Spinal cord (tissue), 9 donors: ENCODE measurements at regions not wholly inside any gene's neighbourhood (a gene's known extent, or its start where the extent isn't known, plus 50 kb on each side); places are given as distances from the start of the nearest gene placed in this dataset.
"Not testable (repeated sequence)": the region's sequence is repeated elsewhere in the genome, so short reads cannot be mapped to it uniquely, and the experiment has no call there.

Experiments
- DNase-seq, 6 donors: peaks; one replicate each; pipeline versions ENCODE4 v3.0.0 to v3.0.0-alpha.2; 2013 to 2015; ENCODE audit warnings: low spot score in 6 of 6, low read depth in 4 of 6
- H3K27ac ChIP-seq: one replicate; pipeline ENCODE4 v1.5.1; 2013; ENCODE audit warnings: low read depth, low read length, control low read depth
- H3K27me3 ChIP-seq: one replicate; pipeline ENCODE4 v1.6.1; 2013; ENCODE audit warnings: low read length; ENCODE audit not compliant: control insufficient read depth, insufficient read depth
- H3K36me3 ChIP-seq: one replicate; pipeline ENCODE4 v1.6.1; 2013; ENCODE audit warnings: low read length; ENCODE audit not compliant: control insufficient read depth, insufficient read depth
- H3K4me1 ChIP-seq: one replicate; pipeline ENCODE4 v1.6.1; 2013; ENCODE audit warnings: low read length; ENCODE audit not compliant: control insufficient read depth, insufficient read depth
- H3K4me3 ChIP-seq: one replicate; pipeline ENCODE4 v1.5.1; 2013; ENCODE audit warnings: low read depth, low read length, control low read depth
- H3K9me3 ChIP-seq: one replicate; pipeline ENCODE4 v1.6.1; 2013; ENCODE audit warnings: low read length; ENCODE audit not compliant: control insufficient read depth, insufficient read depth
- WGBS: methylation state at CpG from one replicate; pipeline ENCODE4 v1.1.5; 2013; ENCODE audit warnings: missing lambda C conversion rate; ENCODE audit not compliant: insufficient coverage; 5-methylcytosine and 5-hydroxymethylcytosine counted together
- donor health status: healthy.

DNA sequence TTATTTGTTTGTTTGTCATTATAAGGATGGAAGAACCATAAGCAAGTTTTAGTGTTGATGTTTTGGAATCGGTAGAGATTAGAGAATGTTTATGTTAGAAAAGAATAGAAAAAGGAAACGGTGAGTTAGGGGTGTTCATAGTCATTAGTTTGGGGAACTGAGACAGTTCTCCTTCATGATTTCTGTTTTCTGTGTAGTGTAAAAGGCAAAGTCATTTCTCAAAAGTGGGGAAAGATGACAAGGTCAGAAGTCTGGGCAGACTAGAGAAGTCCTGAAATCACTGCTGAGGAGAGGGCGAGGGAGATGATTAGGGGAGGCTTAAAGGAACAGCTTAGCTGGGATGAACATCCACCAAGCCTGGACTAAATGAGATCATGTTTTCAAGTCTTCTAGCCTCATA, 498.9 kb downstream of the TTLL7 start:
- Histone ChIP-seq H3K27me3 (no peaks in the 10 kb centered on the region), H3K4me3 (no peak overlapping the region), H3K4me1 (no peaks in the 10 kb centered on the region), H3K9me3 (no peaks in the 10 kb centered on the region), H3K36me3 (no peaks in the 10 kb centered on the region), H3K27ac (no peak overlapping the region)
- DNase-seq, result no peak
- 97% methylated on average over 3 of the region's 3 CpGs for WGBS

DNA sequence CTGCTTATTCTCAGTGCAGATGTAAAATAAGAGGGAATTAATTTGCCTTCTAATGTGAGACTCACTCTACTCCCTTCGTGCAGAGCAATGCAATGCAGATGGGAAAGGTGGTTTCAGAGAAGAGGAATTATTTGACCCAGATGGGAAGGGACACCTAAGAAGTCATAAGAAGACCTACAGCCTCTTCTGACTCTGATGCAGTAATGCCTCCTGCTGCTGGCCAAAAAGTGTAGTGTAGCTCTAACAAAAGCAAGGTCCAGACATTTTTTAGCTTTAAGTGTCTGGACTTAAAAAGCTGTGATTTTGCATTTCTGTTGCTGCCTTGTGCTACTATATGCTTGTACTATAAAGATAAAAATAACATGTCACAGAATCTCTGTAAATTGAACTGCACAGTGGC, 501.4 kb downstream of the TTLL7 start:
- Histone ChIP-seq H3K27ac (no peak overlapping the region), H3K27me3 (no peaks in the 10 kb centered on the region), H3K9me3 (no peaks in the 10 kb centered on the region), H3K4me3 (no peak overlapping the region), H3K36me3 (no peaks in the 10 kb centered on the region), H3K4me1 (no peaks in the 10 kb centered on the region)
- no peak for DNase-seq
- 80% methylated on average over 1 of the region's 1 CpG for WGBS

DNA sequence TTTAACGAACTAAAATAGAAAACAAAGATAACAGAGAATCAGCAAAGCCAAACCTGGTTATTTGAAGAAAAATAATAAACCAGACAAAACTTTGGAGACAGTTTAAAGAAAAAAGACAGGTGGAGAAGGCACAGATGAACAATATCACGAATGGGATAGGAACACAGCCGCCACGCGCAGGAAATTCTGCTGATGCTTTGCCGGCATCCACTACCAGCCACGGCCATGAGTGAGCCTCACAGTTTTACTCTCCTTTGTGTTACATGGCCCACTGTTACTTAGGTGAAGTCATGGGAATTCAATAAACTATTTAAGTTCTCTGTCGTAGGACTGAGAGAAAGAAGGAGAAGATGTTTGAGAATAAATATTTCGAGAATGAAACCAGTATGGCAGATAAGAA, 503.4 kb downstream of the TTLL7 start:
- no peak for DNase-seq
- Histone ChIP-seq H3K4me1 (no peaks in the 10 kb centered on the region), H3K4me3 (no peak overlapping the region), H3K36me3 (no peaks in the 10 kb centered on the region), H3K27me3 (no peaks in the 10 kb centered on the region), H3K9me3 (no peaks in the 10 kb centered on the region), H3K27ac (no peak overlapping the region)
- 100% methylated on average over 5 of the region's 9 CpGs for WGBS

DNA sequence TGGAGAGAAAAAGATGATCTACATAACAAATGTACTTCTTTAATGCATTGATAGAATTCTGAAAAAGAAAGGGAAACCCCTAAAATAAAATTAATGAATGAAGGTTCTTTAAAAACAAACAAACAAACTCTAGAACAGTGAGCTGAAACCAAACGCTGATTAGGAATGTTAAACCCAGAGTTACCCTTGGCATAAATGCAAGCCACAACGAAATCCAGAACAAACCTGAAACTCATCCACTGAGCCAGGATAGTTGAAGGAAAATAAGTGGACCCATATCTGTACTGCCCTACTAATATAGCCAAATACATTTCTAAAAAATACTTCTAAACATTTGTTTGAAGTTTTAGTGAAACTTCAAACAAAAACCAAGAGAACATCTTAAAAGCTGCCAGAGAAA, 505.3 kb downstream of the TTLL7 start:
- no peak overlapping the region for H3K4me3 ChIP-seq
- no peak for DNase-seq
- no peaks in the 10 kb centered on the region for H3K36me3 ChIP-seq
- H3K9me3 ChIP-seq, result no peaks in the 10 kb centered on the region
- WGBS, result no CpG with 5 or more reads among the region's 2 CpGs
- no peaks in the 10 kb centered on the region for H3K4me1 ChIP-seq
- H3K27ac ChIP-seq, result no peak overlapping the region
- H3K27me3 ChIP-seq, result no peaks in the 10 kb centered on the region

DNA sequence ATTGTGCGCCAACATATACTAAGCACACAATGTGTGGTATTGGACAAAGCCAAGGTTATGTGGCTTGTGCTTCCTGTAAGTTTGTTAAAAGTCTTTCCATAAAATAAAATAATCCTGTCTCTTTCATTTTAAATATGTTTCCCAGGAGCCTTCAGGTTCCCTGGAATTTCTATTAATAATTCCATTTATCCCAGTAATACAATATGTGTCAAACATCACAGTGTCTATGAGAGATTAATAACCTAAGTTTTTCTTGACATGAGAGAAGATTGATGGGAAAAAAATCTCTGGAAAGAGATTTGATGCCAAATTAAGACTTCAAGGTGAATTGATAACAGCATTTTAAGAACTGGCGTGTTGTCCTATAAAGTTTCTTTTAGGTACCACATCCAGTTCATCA, 507.0 kb downstream of the TTLL7 start:
- no peaks in the 10 kb centered on the region for H3K9me3 ChIP-seq
- no peaks in the 10 kb centered on the region for H3K4me1 ChIP-seq
- H3K4me3 ChIP-seq, result no peak overlapping the region
- 100% methylated on average over 1 of the region's 2 CpGs for WGBS
- no peaks in the 10 kb centered on the region for H3K27me3 ChIP-seq
- H3K36me3 ChIP-seq, result no peaks in the 10 kb centered on the region
- no peak overlapping the region for H3K27ac ChIP-seq
- DNase-seq, result no peak

DNA sequence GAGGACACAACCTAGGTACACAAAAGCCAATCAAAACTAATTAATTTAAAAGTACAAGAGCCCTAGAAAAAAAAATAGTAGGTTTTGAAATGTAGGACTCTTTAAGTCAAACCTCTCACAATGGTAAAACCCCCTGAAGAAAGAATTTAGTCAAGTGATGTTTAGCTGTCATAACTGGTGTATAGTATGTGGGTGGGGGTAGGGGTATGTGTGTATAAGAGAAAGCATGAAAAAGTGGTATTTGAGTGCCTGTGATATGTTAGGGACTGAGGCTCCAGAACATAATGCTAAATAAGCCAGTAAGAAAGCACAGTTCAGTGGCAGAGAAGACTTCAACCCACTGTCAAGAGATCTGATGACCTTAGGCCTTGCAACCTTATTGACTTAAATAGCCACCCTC, 507.9 kb downstream of the TTLL7 start:
- H3K27ac ChIP-seq, result no peak overlapping the region
- H3K27me3 ChIP-seq, result no peaks in the 10 kb centered on the region
- no peaks in the 10 kb centered on the region for H3K9me3 ChIP-seq
- DNase-seq, result no peak
- no peaks in the 10 kb centered on the region for H3K4me1 ChIP-seq
- H3K4me3 ChIP-seq, result no peak overlapping the region
- no peaks in the 10 kb centered on the region for H3K36me3 ChIP-seq

DNA sequence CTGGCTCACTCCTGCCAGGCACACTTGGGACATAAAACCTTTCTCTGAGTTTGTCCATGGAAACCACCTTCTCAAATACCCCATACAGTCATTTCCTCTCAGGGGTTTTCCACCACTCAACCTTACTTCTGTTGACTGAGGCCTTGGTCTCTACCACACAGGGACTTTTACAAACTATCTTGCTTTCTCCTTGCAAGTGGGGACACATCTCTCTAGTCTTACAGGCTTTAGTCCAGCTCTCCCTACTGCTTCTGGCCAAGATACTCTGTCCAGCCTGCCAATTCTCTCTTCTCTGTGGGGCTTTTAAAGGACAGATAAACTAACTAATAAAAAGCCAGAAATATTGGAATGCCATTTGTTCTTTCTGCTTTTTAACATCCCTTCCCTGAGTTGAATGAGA, 510.8 kb downstream of the TTLL7 start:
- H3K9me3 ChIP-seq, H3K4me1 ChIP-seq: not testable (repeated sequence)

DNA sequence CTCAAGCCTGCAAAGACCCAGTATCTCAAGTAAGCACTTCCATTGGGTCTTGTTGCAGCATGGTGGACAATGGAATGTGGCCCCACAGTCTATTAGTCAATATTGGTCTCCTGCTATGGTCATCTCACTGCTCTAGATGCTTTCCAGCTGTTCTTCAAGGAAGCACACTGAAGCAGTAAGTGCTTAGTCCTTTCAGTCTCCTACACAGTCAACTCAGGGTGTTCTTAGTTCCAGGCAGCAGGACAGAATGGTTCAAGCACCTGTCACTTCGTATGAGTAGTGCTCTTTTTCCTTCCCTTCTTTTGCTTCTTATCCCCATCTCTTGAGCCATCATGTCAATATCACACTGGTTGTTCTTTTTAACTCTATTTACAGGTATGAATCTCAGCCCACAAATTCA, 511.5 kb downstream of the TTLL7 start:
- H3K27ac ChIP-seq, H3K4me3 ChIP-seq, H3K4me1 ChIP-seq, H3K36me3 ChIP-seq, H3K27me3 ChIP-seq, DNase-seq, H3K9me3 ChIP-seq: not testable (repeated sequence)
- no CpG with 5 or more reads among the region's 1 CpG for WGBS

More for the DNA sequence above, 510.8 kb downstream of the TTLL7 start:
- not testable (repeated sequence) for H3K27me3 ChIP-seq, H3K27ac ChIP-seq, H3K36me3 ChIP-seq, DNase-seq, H3K4me3 ChIP-seq

DNA sequence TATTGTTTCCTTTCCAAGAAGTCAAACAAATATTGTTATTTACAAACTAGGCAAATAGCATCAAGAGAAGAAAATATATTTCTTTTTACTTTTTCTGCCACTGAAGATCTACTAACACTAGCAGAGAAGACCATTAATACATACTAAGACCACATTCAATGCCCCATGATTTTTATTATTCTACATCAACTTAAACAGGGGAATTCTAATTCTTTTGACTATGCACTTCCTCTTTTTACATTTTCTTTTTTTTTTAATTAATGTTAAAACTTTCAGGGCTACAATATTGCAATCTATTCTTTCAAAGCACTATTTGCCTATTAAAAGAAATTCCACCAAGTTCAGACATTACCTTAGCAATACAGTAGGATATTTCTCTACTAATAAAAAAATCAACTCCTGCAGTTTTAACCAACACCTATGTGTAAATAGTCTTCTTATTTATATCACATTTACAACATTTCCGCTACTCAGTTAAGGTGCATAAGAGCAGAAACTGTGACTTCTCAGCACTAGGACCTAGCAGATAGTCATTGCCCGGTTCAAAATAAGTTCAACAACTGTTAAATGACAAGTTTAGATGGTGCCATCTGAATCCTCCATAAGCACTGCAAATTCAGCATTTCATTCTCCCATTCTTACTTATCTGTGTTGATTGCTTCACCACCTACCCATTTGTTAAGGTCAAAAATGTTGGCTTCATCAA, 513.5 kb downstream of the TTLL7 start:
- no CpG with 5 or more reads among the region's 2 CpGs for WGBS
- DNase-seq, H3K9me3 ChIP-seq, H3K4me3 ChIP-seq, H3K36me3 ChIP-seq, H3K4me1 ChIP-seq, H3K27ac ChIP-seq, H3K27me3 ChIP-seq: not testable (repeated sequence)

DNA sequence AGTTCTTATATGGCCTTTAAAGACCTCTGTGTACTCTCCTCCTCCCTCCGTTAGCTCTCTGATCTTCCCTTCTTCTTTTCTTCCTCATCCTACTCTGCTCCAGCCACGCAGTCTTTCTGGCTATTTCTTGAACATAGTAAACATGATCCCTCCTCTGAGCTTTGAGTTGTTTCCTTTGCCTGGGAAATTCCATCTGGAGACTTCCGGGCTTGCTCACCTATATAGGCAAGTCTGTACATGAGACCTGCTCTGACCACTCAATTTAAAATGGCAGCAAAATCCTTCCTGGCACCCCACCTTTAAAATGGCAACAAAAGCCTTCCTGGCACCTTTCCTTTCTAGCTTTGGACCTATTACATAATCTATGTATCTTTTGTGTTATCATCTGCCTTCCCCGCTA, 517.6 kb downstream of the TTLL7 start:
- H3K4me1 ChIP-seq, H3K27ac ChIP-seq, DNase-seq, H3K27me3 ChIP-seq, H3K4me3 ChIP-seq, H3K36me3 ChIP-seq, H3K9me3 ChIP-seq: not testable (repeated sequence)
- WGBS, result no CpG with 5 or more reads among the region's 4 CpGs
